HL-60 (cell line): ENCODE measurements at regions not wholly inside any gene's neighbourhood (a gene's known extent, or its start where the extent isn't known, plus 50 kb on each side); places are given as distances from the start of the nearest gene placed in this dataset.

ENCODE experiments used
- DNase-seq, 2 experiments: peaks; one replicate each; pipeline ENCODE4 v3.0.0-alpha.2; 2010 to 2020; ENCODE audit warnings: low read depth in 1 of 2, low spot score in 1 of 2
- H3K27ac ChIP-seq: fragments of 250-450 bp; sonication (Bioruptor Pico); replicated peaks from 2 replicates; pipeline ENCODE4 v1.5.1; 2020; ENCODE audit warnings: mild to moderate bottlenecking, moderate library complexity
- H3K27me3 ChIP-seq: fragments of 250-450 bp; sonication (Bioruptor Pico); 2 replicates; pipeline ENCODE4 v1.5.1; 2021; ENCODE audit warnings: mild to moderate bottlenecking, moderate library complexity; ENCODE audit not compliant: insufficient read depth, poor library complexity, severe bottlenecking
- H3K4me3 ChIP-seq: replicated peaks from 2 replicates; pipeline ENCODE4 v1.5.1; 2011; ENCODE audit warnings: mild to moderate bottlenecking, control low read depth, low read length; ENCODE audit not compliant: insufficient read depth
- GABPA ChIP-seq: IDR thresholded peaks from 2 replicates; pipeline ENCODE4 v1.6.1; 2012; ENCODE audit warnings: low read depth
- POLR2AphosphoS5 ChIP-seq: IDR thresholded peaks from 2 replicates; pipeline ENCODE4 v1.6.1; 2012; ENCODE audit warnings: low read depth
- SPI1 ChIP-seq: IDR thresholded peaks from 2 replicates; pipeline ENCODE4 v1.6.1; 2012; ENCODE audit warnings: low read depth, mild to moderate bottlenecking, borderline replicate concordance
- TF ChIP-seq, protein P1 (sequence below): IDR thresholded peaks from one replicate; pipeline ENCODE4 v1.5.1; 2011; ENCODE audit warnings: low read length, control low read depth, inconsistent platforms; ENCODE audit not compliant: insufficient read depth
- TF ChIP-seq, protein P2 (sequence below): IDR thresholded peaks from 2 replicates; pipeline ENCODE4 v1.6.1; 2012; ENCODE audit warnings: low read depth; ENCODE audit not compliant: insufficient replicate concordance

DNA sequence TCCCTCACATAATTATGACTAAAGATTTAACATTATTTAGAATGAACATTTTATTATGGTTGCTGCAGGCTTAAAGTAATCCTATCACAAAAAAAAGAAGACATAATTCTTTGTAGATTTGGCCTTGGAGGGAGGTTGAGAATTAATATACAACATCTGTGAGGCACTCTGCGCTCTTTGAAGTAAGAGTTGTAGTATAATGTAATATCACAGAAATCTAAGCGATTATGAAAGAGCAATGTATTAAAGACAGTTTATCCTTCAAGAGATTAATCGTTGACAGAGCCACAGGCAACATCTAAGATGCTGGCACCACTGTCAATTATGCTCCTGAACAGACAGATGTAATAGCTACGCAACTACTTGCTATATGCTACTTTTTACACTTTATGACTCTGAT, 946.8 kb downstream of the GRIK2 start:
- no peak overlapping the region for H3K4me3 ChIP-seq
- TF ChIP-seq POLR2AphosphoS5, result no peak
- TF ChIP-seq, protein P1, sequence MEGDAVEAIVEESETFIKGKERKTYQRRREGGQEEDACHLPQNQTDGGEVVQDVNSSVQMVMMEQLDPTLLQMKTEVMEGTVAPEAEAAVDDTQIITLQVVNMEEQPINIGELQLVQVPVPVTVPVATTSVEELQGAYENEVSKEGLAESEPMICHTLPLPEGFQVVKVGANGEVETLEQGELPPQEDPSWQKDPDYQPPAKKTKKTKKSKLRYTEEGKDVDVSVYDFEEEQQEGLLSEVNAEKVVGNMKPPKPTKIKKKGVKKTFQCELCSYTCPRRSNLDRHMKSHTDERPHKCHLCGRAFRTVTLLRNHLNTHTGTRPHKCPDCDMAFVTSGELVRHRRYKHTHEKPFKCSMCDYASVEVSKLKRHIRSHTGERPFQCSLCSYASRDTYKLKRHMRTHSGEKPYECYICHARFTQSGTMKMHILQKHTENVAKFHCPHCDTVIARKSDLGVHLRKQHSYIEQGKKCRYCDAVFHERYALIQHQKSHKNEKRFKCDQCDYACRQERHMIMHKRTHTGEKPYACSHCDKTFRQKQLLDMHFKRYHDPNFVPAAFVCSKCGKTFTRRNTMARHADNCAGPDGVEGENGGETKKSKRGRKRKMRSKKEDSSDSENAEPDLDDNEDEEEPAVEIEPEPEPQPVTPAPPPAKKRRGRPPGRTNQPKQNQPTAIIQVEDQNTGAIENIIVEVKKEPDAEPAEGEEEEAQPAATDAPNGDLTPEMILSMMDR, result no peak
- no peak for TF ChIP-seq SPI1
- TF ChIP-seq, protein P2, sequence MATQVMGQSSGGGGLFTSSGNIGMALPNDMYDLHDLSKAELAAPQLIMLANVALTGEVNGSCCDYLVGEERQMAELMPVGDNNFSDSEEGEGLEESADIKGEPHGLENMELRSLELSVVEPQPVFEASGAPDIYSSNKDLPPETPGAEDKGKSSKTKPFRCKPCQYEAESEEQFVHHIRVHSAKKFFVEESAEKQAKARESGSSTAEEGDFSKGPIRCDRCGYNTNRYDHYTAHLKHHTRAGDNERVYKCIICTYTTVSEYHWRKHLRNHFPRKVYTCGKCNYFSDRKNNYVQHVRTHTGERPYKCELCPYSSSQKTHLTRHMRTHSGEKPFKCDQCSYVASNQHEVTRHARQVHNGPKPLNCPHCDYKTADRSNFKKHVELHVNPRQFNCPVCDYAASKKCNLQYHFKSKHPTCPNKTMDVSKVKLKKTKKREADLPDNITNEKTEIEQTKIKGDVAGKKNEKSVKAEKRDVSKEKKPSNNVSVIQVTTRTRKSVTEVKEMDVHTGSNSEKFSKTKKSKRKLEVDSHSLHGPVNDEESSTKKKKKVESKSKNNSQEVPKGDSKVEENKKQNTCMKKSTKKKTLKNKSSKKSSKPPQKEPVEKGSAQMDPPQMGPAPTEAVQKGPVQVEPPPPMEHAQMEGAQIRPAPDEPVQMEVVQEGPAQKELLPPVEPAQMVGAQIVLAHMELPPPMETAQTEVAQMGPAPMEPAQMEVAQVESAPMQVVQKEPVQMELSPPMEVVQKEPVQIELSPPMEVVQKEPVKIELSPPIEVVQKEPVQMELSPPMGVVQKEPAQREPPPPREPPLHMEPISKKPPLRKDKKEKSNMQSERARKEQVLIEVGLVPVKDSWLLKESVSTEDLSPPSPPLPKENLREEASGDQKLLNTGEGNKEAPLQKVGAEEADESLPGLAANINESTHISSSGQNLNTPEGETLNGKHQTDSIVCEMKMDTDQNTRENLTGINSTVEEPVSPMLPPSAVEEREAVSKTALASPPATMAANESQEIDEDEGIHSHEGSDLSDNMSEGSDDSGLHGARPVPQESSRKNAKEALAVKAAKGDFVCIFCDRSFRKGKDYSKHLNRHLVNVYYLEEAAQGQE, result no peak
- DNase-seq, result no peak
- H3K27ac ChIP-seq, result no peak overlapping the region
- H3K27me3 ChIP-seq, result no peaks in the 10 kb centered on the region

DNA sequence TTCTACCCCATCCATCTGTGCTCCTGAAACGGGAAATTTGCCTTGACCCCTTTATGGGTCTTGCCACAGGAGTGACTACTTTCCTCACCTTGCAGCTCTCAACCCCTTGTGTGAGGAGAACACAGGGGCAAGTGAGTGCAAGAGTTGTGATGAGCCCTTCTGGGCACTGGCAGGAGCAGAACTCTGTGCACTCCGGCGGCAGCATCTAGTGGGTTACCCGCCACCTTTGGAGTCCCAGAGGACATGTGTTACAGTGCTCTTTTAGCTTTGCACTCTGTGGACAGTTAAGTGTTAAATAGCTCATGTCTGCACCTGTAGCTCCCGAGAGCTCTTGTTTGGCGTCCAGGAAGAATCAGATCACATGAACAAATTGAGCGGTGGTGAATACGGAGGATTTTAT, 940.2 kb downstream of the GRIK2 start:
- TF ChIP-seq, protein P1, result no peak
- no peak for TF ChIP-seq GABPA
- TF ChIP-seq SPI1, result no peak
- TF ChIP-seq, protein P2, result no peak
- no peak for TF ChIP-seq POLR2AphosphoS5
- no peak for DNase-seq
- H3K27me3 ChIP-seq, result no peaks in the 10 kb centered on the region
- no peak overlapping the region for H3K4me3 ChIP-seq
- H3K27ac ChIP-seq, result no peak overlapping the region

DNA sequence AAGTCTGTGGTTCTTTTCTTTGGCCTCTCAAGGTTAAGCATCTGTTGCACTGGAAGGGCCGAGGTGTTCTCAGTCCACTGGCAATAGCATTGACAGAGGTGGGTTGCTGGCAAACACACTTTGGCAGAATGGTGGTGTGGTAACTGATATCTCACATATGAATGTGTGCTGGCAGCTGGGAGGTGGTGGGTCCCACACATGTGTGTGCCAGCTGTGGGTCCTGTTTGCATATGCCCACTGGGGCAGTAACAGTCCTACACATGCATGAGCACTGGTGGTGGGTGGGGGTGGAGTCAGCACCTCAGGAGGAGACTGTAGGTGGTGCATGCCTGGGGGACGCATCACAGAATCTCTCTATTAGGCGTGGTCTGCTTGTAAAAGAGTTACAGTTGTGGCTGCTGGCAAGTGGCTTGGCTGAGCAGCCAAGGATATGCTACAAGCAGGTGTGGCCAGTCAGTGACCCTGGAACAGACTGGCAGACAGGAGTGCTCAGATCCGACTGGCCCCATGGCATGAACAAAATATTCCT, 934.3 kb downstream of the GRIK2 start:
- H3K4me3 ChIP-seq, result no peak overlapping the region
- DNase-seq, result no peak
- H3K27me3 ChIP-seq, result no peaks in the 10 kb centered on the region
- H3K27ac ChIP-seq, result no peak overlapping the region
- no peak for TF ChIP-seq GABPA
- TF ChIP-seq, protein P1, result no peak
- TF ChIP-seq, protein P2, result no peak
- no peak for TF ChIP-seq SPI1
- TF ChIP-seq POLR2AphosphoS5, result no peak
